Astrocyte of the spinal cord (primary cell): ENCODE measurements at regions not wholly inside any gene's neighbourhood (a gene's known extent, or its start where the extent isn't known, plus 50 kb on each side); places are given as distances from the start of the nearest gene placed in this dataset.
A peak's percentile ranks its signal among the peaks of the same experiment; 100 is the strongest.

Experiments used
- DNase-seq: peaks from one replicate; pipeline ENCODE4 v3.0.0; 2011; ENCODE audit warnings: low read depth, low spot score
- H3K4me3 ChIP-seq: 2 replicates; pipeline ENCODE4 v1.5.1; 2011; ENCODE audit warnings: low read depth, mild to moderate bottlenecking, low read length, moderate library complexity
- CTCF ChIP-seq: IDR thresholded peaks from 2 replicates; pipeline ENCODE4 v1.5.1; 2012; ENCODE audit warnings: low read depth, mild to moderate bottlenecking, low read length, inconsistent platforms
- in situ Hi-C: cut with HindIII; loops from 2 replicates; pipeline ENCODE4 v1.10.0; 2017; ENCODE audit warnings: low sequenced_read_pairs

GRCh38 chr7:17121671-17122070, 176.8 kb upstream of the AHR start:
- TF ChIP-seq CTCF = no peak
- in situ Hi-C loops = no loop called here
- no peak overlapping the region for H3K4me3 ChIP-seq
- no peak for DNase-seq

- no peak overlapping the region for H3K4me3 ChIP-seq
- in situ Hi-C loops = no loop called here
- TF ChIP-seq CTCF = no peak
- peak; percentile 76 for DNase-seq
Measured at GRCh38 chr7:17123020-17123419, 175.4 kb upstream of the AHR start.

- TF ChIP-seq CTCF = no peak
- no peak for DNase-seq
- H3K4me3 ChIP-seq = no peak overlapping the region
- in situ Hi-C loops = no loop called here
Measured at GRCh38 chr7:17126413-17127268, 171.8 kb upstream of the AHR start.

- in situ Hi-C loops = no loop called here
- no peak for DNase-seq
- no peak for TF ChIP-seq CTCF
- H3K4me3 ChIP-seq = no peak overlapping the region
Measured at GRCh38 chr7:17129218-17129617, 169.2 kb upstream of the AHR start.

- no peak for TF ChIP-seq CTCF
- DNase-seq = peak; percentile 90
- in situ Hi-C loops = no loop called here
- H3K4me3 ChIP-seq = no peak overlapping the region
Measured at GRCh38 chr7:17130281-17131059, 168.0 kb upstream of the AHR start.

GRCh38 chr7:17131060-17131345, 167.4 kb upstream of the AHR start:
- in situ Hi-C loops = no loop called here
- no peak overlapping the region for H3K4me3 ChIP-seq
- DNase-seq = no peak
- no peak for TF ChIP-seq CTCF
